ENCODE measurements at regions not wholly inside any gene's neighbourhood (a gene's known extent, or its start where the extent isn't known, plus 50 kb on each side); places are given as distances from the start of the nearest gene placed in this dataset.
A peak's percentile ranks its signal among the peaks of the same experiment; 100 is the strongest.
"Not testable (repeated sequence)": the region's sequence is repeated elsewhere in the genome, so short reads cannot be mapped to it uniquely, and the experiment has no call there.

- no peak for DNase-seq (ENCODE audit: low read depth in 2 of 2)
These were observed 549.9 kb upstream of the ACVR2A start for GRCh38 chr2:147294825-147295392.

- DNase-seq (ENCODE audit: low read depth in 2 of 2): no peak
These were observed 550.6 kb upstream of the ACVR2A start for GRCh38 chr2:147293991-147294824.

GRCh38 chr2:147288131-147288530 lies 556.7 kb upstream of the ACVR2A start:
- peak in 1 of 2 donors; percentile 1 for DNase-seq (ENCODE audit: low read depth in 2 of 2)

- DNase-seq (ENCODE audit: low read depth in 2 of 2): no peak
These were observed 568.9 kb upstream of the ACVR2A start for GRCh38 chr2:147275943-147276342.

GRCh38 chr2:147273628-147274027 lies 571.2 kb upstream of the ACVR2A start:
- no peak for DNase-seq (ENCODE audit: low read depth in 2 of 2)

GRCh38 chr2:147273106-147273505 lies 571.7 kb upstream of the ACVR2A start:
- DNase-seq (ENCODE audit: low read depth in 2 of 2): no peak

GRCh38 chr2:147269581-147269980 lies 575.2 kb upstream of the ACVR2A start:
- not testable (repeated sequence) for DNase-seq (ENCODE audit: low read depth in 2 of 2)

- DNase-seq (ENCODE audit: low read depth in 2 of 2): no peak
These were observed 584.6 kb upstream of the ACVR2A start for GRCh38 chr2:147260241-147260640.

GRCh38 chr2:147255812-147256211 lies 589.0 kb upstream of the ACVR2A start:
- no peak for DNase-seq (ENCODE audit: low read depth in 2 of 2)

GRCh38 chr2:147250652-147251356 lies 594.0 kb upstream of the ACVR2A start:
- DNase-seq (ENCODE audit: low read depth in 2 of 2): no peak

- DNase-seq (ENCODE audit: low read depth in 2 of 2): no peak
These were observed 597.1 kb upstream of the ACVR2A start for GRCh38 chr2:147247749-147248148.

- no peak for DNase-seq (ENCODE audit: low read depth in 2 of 2)
These were observed 602.4 kb upstream of the ACVR2A start for GRCh38 chr2:147242445-147242844.

- no peak for DNase-seq (ENCODE audit: low read depth in 2 of 2)
These were observed 608.2 kb upstream of the ACVR2A start for GRCh38 chr2:147236601-147237000.

- no peak for DNase-seq (ENCODE audit: low read depth in 2 of 2)
These were observed 612.6 kb upstream of the ACVR2A start for GRCh38 chr2:147232225-147232669.

GRCh38 chr2:147231607-147232006 lies 613.2 kb upstream of the ACVR2A start:
- DNase-seq (ENCODE audit: low read depth in 2 of 2): no peak

GRCh38 chr2:147231081-147231480 lies 613.7 kb upstream of the ACVR2A start:
- DNase-seq (ENCODE audit: low read depth in 2 of 2): no peak

GRCh38 chr2:147227313-147227712 lies 617.5 kb upstream of the ACVR2A start:
- DNase-seq (ENCODE audit: low read depth in 2 of 2): no peak

- no peak for DNase-seq (ENCODE audit: low read depth in 2 of 2)
These were observed 620.8 kb upstream of the ACVR2A start for GRCh38 chr2:147224070-147224469.

- DNase-seq (ENCODE audit: low read depth in 2 of 2): no peak
These were observed 621.2 kb upstream of the ACVR2A start for GRCh38 chr2:147223553-147224060.

GRCh38 chr2:147223119-147223518 lies 621.7 kb upstream of the ACVR2A start:
- DNase-seq (ENCODE audit: low read depth in 2 of 2): no peak

- DNase-seq (ENCODE audit: low read depth in 2 of 2): no peak
These were observed 622.3 kb upstream of the ACVR2A start for GRCh38 chr2:147222506-147222905.

- DNase-seq (ENCODE audit: low read depth in 2 of 2): no peak
These were observed 629.9 kb upstream of the ACVR2A start for GRCh38 chr2:147214914-147215313.

Data from stimulated activated CD8-positive, alpha-beta memory T cell treated with anti-CD3 and anti-CD28 coated beads, Interleukin-2, amount 100 ng/mL, for 1 hour (primary cell).